ENCODE measurements at regions not wholly inside any gene's neighbourhood (a gene's known extent, or its start where the extent isn't known, plus 50 kb on each side); places are given as distances from the start of the nearest gene placed in this dataset.

DNA sequence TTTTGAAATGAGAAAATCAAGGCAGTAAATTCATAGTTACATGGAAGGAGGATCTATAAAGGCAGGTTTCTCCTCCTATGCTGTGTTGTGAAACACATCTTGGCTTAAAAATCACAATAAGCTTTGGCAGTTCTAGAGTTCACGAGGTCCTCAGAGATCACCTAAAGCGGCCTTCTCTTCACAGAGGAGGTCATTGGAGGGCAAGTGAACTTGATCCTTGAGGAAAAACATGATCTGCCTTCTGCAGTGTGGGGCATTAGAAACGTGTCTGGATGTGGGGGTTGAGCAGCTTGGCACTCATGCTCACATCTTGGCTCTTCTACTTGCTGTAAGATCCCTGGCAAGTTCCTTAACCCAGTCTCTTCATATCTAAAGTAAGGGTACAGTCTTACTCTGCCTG, 96.1 kb upstream of the BMPER start:
- TF ChIP-seq EZH2 (optimal IDR thresholded peaks at IDR 0.05; ENCODE audit: low read depth, low read length): no peak
- no peak for TF ChIP-seq EZH2phosphoT487 (IDR thresholded peaks at IDR 0.05; ENCODE audit: low read length)
- TF ChIP-seq, protein P1, sequence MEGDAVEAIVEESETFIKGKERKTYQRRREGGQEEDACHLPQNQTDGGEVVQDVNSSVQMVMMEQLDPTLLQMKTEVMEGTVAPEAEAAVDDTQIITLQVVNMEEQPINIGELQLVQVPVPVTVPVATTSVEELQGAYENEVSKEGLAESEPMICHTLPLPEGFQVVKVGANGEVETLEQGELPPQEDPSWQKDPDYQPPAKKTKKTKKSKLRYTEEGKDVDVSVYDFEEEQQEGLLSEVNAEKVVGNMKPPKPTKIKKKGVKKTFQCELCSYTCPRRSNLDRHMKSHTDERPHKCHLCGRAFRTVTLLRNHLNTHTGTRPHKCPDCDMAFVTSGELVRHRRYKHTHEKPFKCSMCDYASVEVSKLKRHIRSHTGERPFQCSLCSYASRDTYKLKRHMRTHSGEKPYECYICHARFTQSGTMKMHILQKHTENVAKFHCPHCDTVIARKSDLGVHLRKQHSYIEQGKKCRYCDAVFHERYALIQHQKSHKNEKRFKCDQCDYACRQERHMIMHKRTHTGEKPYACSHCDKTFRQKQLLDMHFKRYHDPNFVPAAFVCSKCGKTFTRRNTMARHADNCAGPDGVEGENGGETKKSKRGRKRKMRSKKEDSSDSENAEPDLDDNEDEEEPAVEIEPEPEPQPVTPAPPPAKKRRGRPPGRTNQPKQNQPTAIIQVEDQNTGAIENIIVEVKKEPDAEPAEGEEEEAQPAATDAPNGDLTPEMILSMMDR (IDR thresholded peaks at IDR 0.05; ENCODE audit: low read length): no peak
- H3K4me2 ChIP-seq (ENCODE audit: low read depth, low read length): no peak overlapping the region
- 0 out of 2 replicates have a peak, but pooled peaks cover under 1% of the 10 kb centered on the region for H3K4me1 ChIP-seq (ENCODE audit: low read length)
- H3K27ac ChIP-seq (ENCODE audit: low read length): no peak overlapping the region
- no peaks in the 10 kb centered on the region for H3K9me2 ChIP-seq (replicated peaks; ENCODE audit: insufficient read depth, low read length)
- no peaks in the 10 kb centered on the region for H4K20me1 ChIP-seq (ENCODE audit: insufficient read depth, low read length)
- no peak for DNase-seq
- H3K9me3 ChIP-seq (replicated peaks; ENCODE audit: insufficient read depth, low read length): no peaks in the 10 kb centered on the region
- no peaks in the 10 kb centered on the region for H3K27me3 ChIP-seq (replicated peaks; ENCODE audit: insufficient read depth, low read length)
- H3K4me3 ChIP-seq (ENCODE audit: low read length): no peak overlapping the region
- no peaks in the 10 kb centered on the region for H3K36me3 ChIP-seq (replicated peaks; ENCODE audit: insufficient read depth, low read length)
- no peak overlapping the region for H3K9ac ChIP-seq (ENCODE audit: low read length)
- no peaks in the 10 kb centered on the region for H3F3A ChIP-seq (ENCODE audit: insufficient read depth, low read length)
- H3K79me2 ChIP-seq (ENCODE audit: low read length): no peaks in the 10 kb centered on the region
- H2AFZ ChIP-seq (ENCODE audit: low read length): no peak overlapping the region

DNA sequence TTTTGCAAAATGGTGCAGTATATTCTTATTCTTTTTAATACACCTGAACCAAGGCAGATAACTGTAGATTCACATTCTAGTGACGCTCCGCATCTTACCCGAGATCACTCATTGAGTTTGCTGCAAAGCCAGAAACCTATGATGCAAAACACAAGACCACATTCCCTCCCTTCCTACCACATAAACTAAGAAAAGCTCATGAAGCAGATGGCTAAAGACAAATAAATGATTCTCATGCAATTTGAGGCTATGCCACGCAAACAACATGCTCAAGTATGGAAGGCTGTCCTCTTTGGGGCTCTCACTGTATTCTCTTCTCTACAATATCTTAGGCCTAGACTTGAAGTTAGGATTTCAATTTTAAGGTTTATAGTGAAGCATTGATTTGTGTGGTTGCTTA, 95.0 kb upstream of the BMPER start:
- H3F3A ChIP-seq (ENCODE audit: insufficient read depth, low read length): no peaks in the 10 kb centered on the region
- H3K36me3 ChIP-seq (replicated peaks; ENCODE audit: insufficient read depth, low read length): no peaks in the 10 kb centered on the region
- no peaks in the 10 kb centered on the region for H3K9me2 ChIP-seq (replicated peaks; ENCODE audit: insufficient read depth, low read length)
- H3K9ac ChIP-seq (ENCODE audit: low read length): no peak overlapping the region
- no peak overlapping the region for H2AFZ ChIP-seq (ENCODE audit: low read length)
- no peak overlapping the region for H3K4me3 ChIP-seq (ENCODE audit: low read length)
- H3K9me3 ChIP-seq (replicated peaks; ENCODE audit: insufficient read depth, low read length): no peaks in the 10 kb centered on the region
- TF ChIP-seq EZH2phosphoT487 (IDR thresholded peaks at IDR 0.05; ENCODE audit: low read length) (no peak), EZH2 (optimal IDR thresholded peaks at IDR 0.05; ENCODE audit: low read depth, low read length) (no peak)
- TF ChIP-seq, protein P1 (IDR thresholded peaks at IDR 0.05; ENCODE audit: low read length): no peak
- no peaks in the 10 kb centered on the region for H3K79me2 ChIP-seq (ENCODE audit: low read length)
- no peaks in the 10 kb centered on the region for H3K27me3 ChIP-seq (replicated peaks; ENCODE audit: insufficient read depth, low read length)
- H3K4me2 ChIP-seq (ENCODE audit: low read depth, low read length): no peak overlapping the region
- no peak overlapping the region for H3K27ac ChIP-seq (ENCODE audit: low read length)
- DNase-seq: no peak
- 0 out of 2 replicates have a peak, but pooled peaks cover 6% of the 10 kb centered on the region for H3K4me1 ChIP-seq (ENCODE audit: low read length)
- no peaks in the 10 kb centered on the region for H4K20me1 ChIP-seq (ENCODE audit: insufficient read depth, low read length)

GRCh38 chr7:33813331-33813730, 92.0 kb upstream of the BMPER start:
- Histone ChIP-seq H3K27me3 (replicated peaks; ENCODE audit: insufficient read depth, low read length) (no peaks in the 10 kb centered on the region), H3K9me3 (replicated peaks; ENCODE audit: insufficient read depth, low read length) (no peaks in the 10 kb centered on the region), H3K4me2 (ENCODE audit: low read depth, low read length) (no peak overlapping the region), H2AFZ (ENCODE audit: low read length) (no peak overlapping the region), H3K9me2 (replicated peaks; ENCODE audit: insufficient read depth, low read length) (no peaks in the 10 kb centered on the region), H3F3A (ENCODE audit: insufficient read depth, low read length) (no peaks in the 10 kb centered on the region), H4K20me1 (ENCODE audit: insufficient read depth, low read length) (no peaks in the 10 kb centered on the region), H3K27ac (ENCODE audit: low read length) (no peak overlapping the region), H3K4me3 (ENCODE audit: low read length) (no peak overlapping the region), H3K9ac (ENCODE audit: low read length) (no peak overlapping the region), H3K4me1 (ENCODE audit: low read length) (0 out of 2 replicates have a peak, but pooled peaks cover 6% of the 10 kb centered on the region), H3K79me2 (ENCODE audit: low read length) (no peaks in the 10 kb centered on the region), H3K36me3 (replicated peaks; ENCODE audit: insufficient read depth, low read length) (no peaks in the 10 kb centered on the region)
- TF ChIP-seq EZH2phosphoT487 (IDR thresholded peaks at IDR 0.05; ENCODE audit: low read length): no peak
- no peak for TF ChIP-seq EZH2 (optimal IDR thresholded peaks at IDR 0.05; ENCODE audit: low read depth, low read length)
- TF ChIP-seq, protein P1 (IDR thresholded peaks at IDR 0.05; ENCODE audit: low read length): no peak
- DNase-seq: no peak

Measured in MM.1S (cell line).